ENCODE measurements at regions not wholly inside any gene's neighbourhood (a gene's known extent, or its start where the extent isn't known, plus 50 kb on each side); places are given as distances from the start of the nearest gene placed in this dataset.

DNA sequence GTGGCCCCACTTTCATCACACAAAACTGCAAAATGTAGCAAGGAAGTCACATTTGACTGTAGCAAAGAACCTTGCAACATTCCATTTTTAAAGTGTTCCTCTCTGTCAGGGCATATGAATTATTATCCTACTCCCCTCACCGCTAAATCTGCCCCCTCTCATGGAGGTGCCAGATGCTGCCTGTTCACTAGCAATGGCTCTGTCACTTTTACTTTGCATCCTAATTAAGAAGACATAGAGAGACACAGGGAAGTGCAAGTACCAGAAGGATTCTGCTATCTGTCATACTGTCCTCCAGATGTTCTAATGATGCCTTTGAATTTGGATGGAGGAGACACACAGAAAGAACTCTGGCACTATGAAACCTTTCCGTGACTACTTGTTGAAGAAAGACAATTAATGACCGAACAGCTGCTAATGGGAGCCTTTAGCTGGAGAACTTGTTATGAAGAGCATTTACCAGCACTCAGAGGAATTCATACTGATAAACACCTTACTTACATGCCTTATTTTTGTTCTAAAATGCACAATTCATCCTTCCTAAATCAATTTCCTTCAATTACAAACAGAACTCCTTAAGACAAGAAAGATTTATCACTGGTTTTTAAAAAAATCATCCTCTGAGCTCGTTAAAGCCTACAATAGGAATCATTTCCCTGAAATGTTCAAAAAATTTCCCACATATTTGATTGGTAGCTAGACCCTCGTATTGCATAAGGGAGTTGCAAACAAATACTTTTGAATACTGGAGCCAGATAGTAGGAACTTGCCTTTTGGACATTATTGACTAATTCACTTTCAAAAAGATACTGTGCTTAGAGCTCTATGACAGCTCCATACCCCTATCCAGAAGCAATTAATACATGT lies 292.6 kb downstream of the UBE3D start:
- no peak for DNase-seq (ENCODE audit: low spot score in 2 of 2)
- Histone ChIP-seq H3K4me1 (no peaks in the 10 kb centered on the region), H3K4me3 (no peak overlapping the region), H3K36me3 (no peaks in the 10 kb centered on the region), H3K9me3 (no peaks in the 10 kb centered on the region), H3K27me3 (no peaks in the 10 kb centered on the region), H3K27ac (no peak overlapping the region)
- TF ChIP-seq CTCF (IDR thresholded peaks at IDR 0.05): no peak
- intact Hi-C loops (cut with DNase I): no loop called here

DNA sequence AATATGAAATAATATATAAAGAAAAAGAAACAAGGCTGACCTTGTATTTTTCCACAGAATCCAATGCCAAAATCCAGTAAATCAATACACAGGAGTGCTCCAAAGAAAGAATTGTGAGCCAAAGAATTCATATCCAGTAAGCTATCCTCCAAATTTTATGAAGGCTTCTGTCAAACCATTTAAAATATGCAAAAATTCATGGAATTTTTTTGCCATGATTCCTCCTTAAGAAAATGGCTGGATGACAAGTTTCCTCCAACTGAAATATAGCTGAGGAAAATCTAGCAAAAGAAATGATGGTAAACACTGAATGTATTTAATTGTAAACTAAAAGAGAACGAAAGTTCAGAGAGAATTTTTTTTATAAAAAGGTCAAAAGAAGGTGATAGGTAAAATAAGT lies 290.3 kb downstream of the UBE3D start:
- intact Hi-C loops (cut with DNase I): no loop called here
- Histone ChIP-seq H3K36me3 (no peaks in the 10 kb centered on the region), H3K27ac (no peak overlapping the region), H3K4me3 (no peak overlapping the region), H3K9me3 (no peaks in the 10 kb centered on the region), H3K4me1 (no peaks in the 10 kb centered on the region), H3K27me3 (no peaks in the 10 kb centered on the region)
- no peak for TF ChIP-seq CTCF (IDR thresholded peaks at IDR 0.05)
- no peak for DNase-seq (ENCODE audit: low spot score in 2 of 2)

- H3K4me1 ChIP-seq: no peaks in the 10 kb centered on the region
- TF ChIP-seq CTCF (IDR thresholded peaks at IDR 0.05): no peak
- no peak overlapping the region for H3K27ac ChIP-seq
- no peaks in the 10 kb centered on the region for H3K9me3 ChIP-seq
- no peak for DNase-seq (ENCODE audit: low spot score in 2 of 2)
- no peak overlapping the region for H3K4me3 ChIP-seq
- intact Hi-C loops (cut with DNase I): no loop called here
- no peaks in the 10 kb centered on the region for H3K27me3 ChIP-seq
- H3K36me3 ChIP-seq: no peaks in the 10 kb centered on the region
Measured at GRCh38 chr6:82775981-82776380, 289.7 kb downstream of the UBE3D start.

DNA sequence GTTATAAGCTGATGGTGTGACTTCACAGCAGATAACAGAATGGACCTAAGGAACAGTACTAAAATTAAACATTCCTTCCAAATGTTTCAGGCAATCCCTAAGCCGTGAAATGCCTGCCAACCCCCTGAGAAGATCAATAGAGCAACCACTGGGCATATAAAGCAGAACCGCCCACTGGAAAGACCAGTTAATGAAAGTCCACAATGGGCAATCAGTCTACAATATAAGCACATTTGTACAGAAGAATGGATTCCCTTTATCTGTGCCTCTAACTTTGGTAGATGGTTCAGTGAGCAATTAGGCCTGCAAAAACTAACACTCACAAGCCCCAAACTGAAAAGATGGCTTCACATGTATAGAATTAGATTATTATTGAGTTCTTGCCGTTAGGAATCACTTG lies 286.6 kb downstream of the UBE3D start:
- Histone ChIP-seq H3K27me3 (no peaks in the 10 kb centered on the region), H3K4me1 (no peaks in the 10 kb centered on the region), H3K4me3 (no peak overlapping the region), H3K9me3 (no peaks in the 10 kb centered on the region), H3K27ac (no peak overlapping the region), H3K36me3 (no peaks in the 10 kb centered on the region)
- no peak for DNase-seq (ENCODE audit: low spot score in 2 of 2)
- intact Hi-C loops (cut with DNase I): no loop called here
- no peak for TF ChIP-seq CTCF (IDR thresholded peaks at IDR 0.05)

- intact Hi-C loops (cut with DNase I): no loop called here
- Histone ChIP-seq H3K27ac (no peak overlapping the region), H3K36me3 (no peaks in the 10 kb centered on the region), H3K9me3 (no peaks in the 10 kb centered on the region), H3K4me1 (no peaks in the 10 kb centered on the region), H3K4me3 (no peak overlapping the region), H3K27me3 (no peaks in the 10 kb centered on the region)
- TF ChIP-seq CTCF (IDR thresholded peaks at IDR 0.05): no peak
- DNase-seq (ENCODE audit: low spot score in 2 of 2): no peak
Measured at GRCh38 chr6:82780334-82780733, 285.3 kb downstream of the UBE3D start.

All from ascending aorta (tissue), 2 donors.